ENCODE measurements at regions not wholly inside any gene's neighbourhood (a gene's known extent, or its start where the extent isn't known, plus 50 kb on each side); places are given as distances from the start of the nearest gene placed in this dataset.

GRCh38 chr1:96962751-96963211 lies 241.2 kb downstream of the PTBP2 start:
- no peak for DNase-seq

GRCh38 chr1:96964761-96965160 lies 243.2 kb downstream of the PTBP2 start:
- DNase-seq, result no peak
- TF ChIP-seq CTCF (IDR thresholded peaks at IDR 0.05; ENCODE audit: low read depth, low read length, missing control alignments), result no peak
- Histone ChIP-seq H3K36me3 (replicated peaks) (no peaks in the 10 kb centered on the region), H3K4me3 (ENCODE audit: low read depth, low read length) (no peak overlapping the region), H3K27me3 (replicated peaks) (no peaks in the 10 kb centered on the region), H3K27ac (no peak overlapping the region)
- in situ Hi-C loops (cut with HindIII; ENCODE audit: low pct_ligation_motif_present, low sequenced_read_pairs), result no loop called here

More at GRCh38 chr1:96962751-96963211, 241.2 kb downstream of the PTBP2 start:
- H3K36me3 ChIP-seq (replicated peaks), result no peaks in the 10 kb centered on the region
- TF ChIP-seq CTCF (IDR thresholded peaks at IDR 0.05; ENCODE audit: low read depth, low read length, missing control alignments), result no peak
- in situ Hi-C loops (cut with HindIII; ENCODE audit: low pct_ligation_motif_present, low sequenced_read_pairs), result no loop called here
- H3K4me3 ChIP-seq (ENCODE audit: low read depth, low read length), result no peak overlapping the region
- H3K27me3 ChIP-seq (replicated peaks), result no peaks in the 10 kb centered on the region
- H3K27ac ChIP-seq, result no peak overlapping the region

GRCh38 chr1:96966536-96967138 lies 245.1 kb downstream of the PTBP2 start:
- DNase-seq, result peak; percentile 87
- Histone ChIP-seq H3K27ac (no peak overlapping the region), H3K36me3 (replicated peaks) (no peaks in the 10 kb centered on the region), H3K27me3 (replicated peaks) (no peaks in the 10 kb centered on the region), H3K4me3 (ENCODE audit: low read depth, low read length) (peak overlapping the region; percentile 21)
- in situ Hi-C loops (cut with HindIII; ENCODE audit: low pct_ligation_motif_present, low sequenced_read_pairs), result no loop called here
- peak; percentile 95 for TF ChIP-seq CTCF (IDR thresholded peaks at IDR 0.05; ENCODE audit: low read depth, low read length, missing control alignments)

- H3K27me3 ChIP-seq (replicated peaks), result no peaks in the 10 kb centered on the region
- in situ Hi-C loops (cut with HindIII; ENCODE audit: low pct_ligation_motif_present, low sequenced_read_pairs), result no loop called here
- TF ChIP-seq CTCF (IDR thresholded peaks at IDR 0.05; ENCODE audit: low read depth, low read length, missing control alignments), result no peak
- H3K4me3 ChIP-seq (ENCODE audit: low read depth, low read length), result no peak overlapping the region
- H3K36me3 ChIP-seq (replicated peaks), result no peaks in the 10 kb centered on the region
- DNase-seq, result no peak
- H3K27ac ChIP-seq, result no peak overlapping the region
Observed at GRCh38 chr1:96967311-96967710, 245.7 kb downstream of the PTBP2 start.

GRCh38 chr1:96968541-96968940 lies 247.0 kb downstream of the PTBP2 start:
- no peak for TF ChIP-seq CTCF (IDR thresholded peaks at IDR 0.05; ENCODE audit: low read depth, low read length, missing control alignments)
- Histone ChIP-seq H3K36me3 (replicated peaks) (no peaks in the 10 kb centered on the region), H3K27ac (no peak overlapping the region), H3K27me3 (replicated peaks) (no peaks in the 10 kb centered on the region), H3K4me3 (ENCODE audit: low read depth, low read length) (no peak overlapping the region)
- no peak for DNase-seq
- in situ Hi-C loops (cut with HindIII; ENCODE audit: low pct_ligation_motif_present, low sequenced_read_pairs), result no loop called here

GRCh38 chr1:96968983-96969382 lies 247.4 kb downstream of the PTBP2 start:
- no peaks in the 10 kb centered on the region for H3K27me3 ChIP-seq (replicated peaks)

More at GRCh38 chr1:96968983-96969382, 247.4 kb downstream of the PTBP2 start:
- Histone ChIP-seq H3K27ac (no peak overlapping the region), H3K4me3 (ENCODE audit: low read depth, low read length) (no peak overlapping the region), H3K36me3 (replicated peaks) (no peaks in the 10 kb centered on the region)
- in situ Hi-C loops (cut with HindIII; ENCODE audit: low pct_ligation_motif_present, low sequenced_read_pairs), result no loop called here
- no peak for DNase-seq
- no peak for TF ChIP-seq CTCF (IDR thresholded peaks at IDR 0.05; ENCODE audit: low read depth, low read length, missing control alignments)
